HG03521 (cell line): ENCODE measurements at regions not wholly inside any gene's neighbourhood (a gene's known extent, or its start where the extent isn't known, plus 50 kb on each side); places are given as distances from the start of the nearest gene placed in this dataset.
"Not testable (repeated sequence)": the region's sequence is repeated elsewhere in the genome, so short reads cannot be mapped to it uniquely, and the experiment has no call there.

Experiments used
- ATAC-seq: cut with Tn5 transposase; IDR thresholded peaks from one replicate; pipeline ENCODE4 v1.9.1; 2021; ENCODE audit warnings: mild to moderate bottlenecking, moderate library complexity; ENCODE audit not compliant: unreplicated experiment

GRCh38 chr5:33059081-33059480 lies 348.0 kb downstream of the NPR3 start:
- no peak for ATAC-seq

- no peak for ATAC-seq
Observed at GRCh38 chr5:33065131-33065530, 354.0 kb downstream of the NPR3 start.

GRCh38 chr5:33067291-33067690 lies 356.2 kb downstream of the NPR3 start:
- no peak for ATAC-seq

- no peak for ATAC-seq
Observed at GRCh38 chr5:33068786-33069185, 357.7 kb downstream of the NPR3 start.

- ATAC-seq, result no peak
Observed at GRCh38 chr5:33072296-33072695, 361.2 kb downstream of the NPR3 start.

GRCh38 chr5:33072726-33073125 lies 361.6 kb downstream of the NPR3 start:
- ATAC-seq, result no peak

GRCh38 chr5:33073881-33074327 lies 362.8 kb downstream of the NPR3 start:
- ATAC-seq, result no peak

- ATAC-seq, result no peak
Observed at GRCh38 chr5:33074548-33074947, 363.4 kb downstream of the NPR3 start.

- no peak for ATAC-seq
Observed at GRCh38 chr5:33075731-33076130, 364.6 kb downstream of the NPR3 start.

GRCh38 chr5:33079548-33079947 lies 361.2 kb upstream of the TARS1 start:
- no peak for ATAC-seq

- no peak for ATAC-seq
Observed at GRCh38 chr5:33080287-33080686, 360.5 kb upstream of the TARS1 start.

GRCh38 chr5:33088176-33088575 lies 352.6 kb upstream of the TARS1 start:
- no peak for ATAC-seq

GRCh38 chr5:33091571-33092363 lies 349.0 kb upstream of the TARS1 start:
- ATAC-seq, result no peak

GRCh38 chr5:33092719-33093118 lies 348.0 kb upstream of the TARS1 start:
- ATAC-seq, result no peak

GRCh38 chr5:33102551-33102950 lies 338.2 kb upstream of the TARS1 start:
- no peak for ATAC-seq

- ATAC-seq, result no peak
Observed at GRCh38 chr5:33105521-33105941, 335.2 kb upstream of the TARS1 start.

- not testable (repeated sequence) for ATAC-seq
Observed at GRCh38 chr5:33110496-33110895, 330.3 kb upstream of the TARS1 start.

GRCh38 chr5:33114361-33114760 lies 326.4 kb upstream of the TARS1 start:
- no peak for ATAC-seq

- no peak for ATAC-seq
Observed at GRCh38 chr5:33115467-33115866, 325.3 kb upstream of the TARS1 start.

- ATAC-seq, result no peak
Observed at GRCh38 chr5:33118761-33119415, 321.9 kb upstream of the TARS1 start.

GRCh38 chr5:33120671-33121070 lies 320.1 kb upstream of the TARS1 start:
- no peak for ATAC-seq

GRCh38 chr5:33129309-33129708 lies 311.5 kb upstream of the TARS1 start:
- ATAC-seq, result no peak
